Liver (tissue), 3 donors: ENCODE measurements at regions not wholly inside any gene's neighbourhood (a gene's known extent, or its start where the extent isn't known, plus 50 kb on each side); places are given as distances from the start of the nearest gene placed in this dataset.

ENCODE experiments used
- ATF3 ChIP-seq: IDR thresholded peaks from 2 replicates; pipeline ENCODE4 v1.6.1; 2016; ENCODE audit warnings: antibody characterized with exemption
- CTCF ChIP-seq: fragments of 150-350 bp; IDR thresholded peaks from 2 replicates; pipeline ENCODE4 v1.5.1; 2017; ENCODE audit warnings: improper control_type of control experiment, low read depth, low read length; ENCODE audit not compliant: missing input control
- HNF4G ChIP-seq: IDR thresholded peaks from 2 replicates; pipeline ENCODE4 v1.6.1; 2016; ENCODE audit warnings: antibody characterized with exemption
- MAX ChIP-seq: IDR thresholded peaks from 2 replicates; pipeline ENCODE4 v1.6.1; 2016; ENCODE audit warnings: antibody characterized with exemption
- NR2F2 ChIP-seq: IDR thresholded peaks from 2 replicates; pipeline ENCODE4 v1.6.1; 2016; ENCODE audit warnings: antibody characterized with exemption
- RAD21 ChIP-seq, 2 donors: IDR thresholded peaks; 2 replicates each; pipeline ENCODE4 v1.6.1; 2016; ENCODE audit warnings: antibody characterized with exemption in 2 of 2, mild to moderate bottlenecking in 2 of 2
- REST ChIP-seq: IDR thresholded peaks from 2 replicates; pipeline ENCODE4 v1.6.1; 2016; ENCODE audit warnings: antibody characterized with exemption, mild to moderate bottlenecking
- RXRA ChIP-seq, 2 donors: IDR thresholded peaks; 2 replicates each; pipeline ENCODE4 v1.6.1; 2017 to 2018; ENCODE audit warnings: antibody characterized with exemption in 2 of 2, mild to moderate bottlenecking in 1 of 2
- TAF1 ChIP-seq: conservative IDR thresholded peaks from 2 replicates; pipeline ENCODE4 v1.6.1; 2016; ENCODE audit warnings: antibody characterized with exemption, mild to moderate bottlenecking
- YY1 ChIP-seq: IDR thresholded peaks from 2 replicates; pipeline ENCODE4 v1.6.1; 2016; ENCODE audit warnings: antibody characterized with exemption, mild to moderate bottlenecking
- ZBTB33 ChIP-seq: IDR thresholded peaks from 2 replicates; pipeline ENCODE4 v1.6.1; 2016; ENCODE audit warnings: antibody characterized with exemption
- donor health status: healthy.
- donor health status: healthy.

GRCh38 chr14:42057111-42057510, 450.4 kb downstream of the LRFN5 start:
- no peak for TF ChIP-seq CTCF
- no peak for TF ChIP-seq REST
- TF ChIP-seq TAF1 = no peak
- no peak for TF ChIP-seq ZBTB33
- TF ChIP-seq RXRA (IDR thresholded peaks at IDR 0.05) = no peak
- TF ChIP-seq MAX = no peak
- TF ChIP-seq YY1 = no peak
- no peak for TF ChIP-seq ATF3
- TF ChIP-seq HNF4G = no peak
- TF ChIP-seq NR2F2 = no peak
- no peak for TF ChIP-seq RAD21 (IDR thresholded peaks at IDR 0.05)
